DMS 273 (cell line): ENCODE measurements at regions not wholly inside any gene's neighbourhood (a gene's known extent, or its start where the extent isn't known, plus 50 kb on each side); places are given as distances from the start of the nearest gene placed in this dataset.

Experiments used
- DNase-seq: peaks from one replicate; lab custom pipeline; 2025; ENCODE audit not compliant: unreplicated experiment; lab: John Stamatoyannopoulos, UW

DNA sequence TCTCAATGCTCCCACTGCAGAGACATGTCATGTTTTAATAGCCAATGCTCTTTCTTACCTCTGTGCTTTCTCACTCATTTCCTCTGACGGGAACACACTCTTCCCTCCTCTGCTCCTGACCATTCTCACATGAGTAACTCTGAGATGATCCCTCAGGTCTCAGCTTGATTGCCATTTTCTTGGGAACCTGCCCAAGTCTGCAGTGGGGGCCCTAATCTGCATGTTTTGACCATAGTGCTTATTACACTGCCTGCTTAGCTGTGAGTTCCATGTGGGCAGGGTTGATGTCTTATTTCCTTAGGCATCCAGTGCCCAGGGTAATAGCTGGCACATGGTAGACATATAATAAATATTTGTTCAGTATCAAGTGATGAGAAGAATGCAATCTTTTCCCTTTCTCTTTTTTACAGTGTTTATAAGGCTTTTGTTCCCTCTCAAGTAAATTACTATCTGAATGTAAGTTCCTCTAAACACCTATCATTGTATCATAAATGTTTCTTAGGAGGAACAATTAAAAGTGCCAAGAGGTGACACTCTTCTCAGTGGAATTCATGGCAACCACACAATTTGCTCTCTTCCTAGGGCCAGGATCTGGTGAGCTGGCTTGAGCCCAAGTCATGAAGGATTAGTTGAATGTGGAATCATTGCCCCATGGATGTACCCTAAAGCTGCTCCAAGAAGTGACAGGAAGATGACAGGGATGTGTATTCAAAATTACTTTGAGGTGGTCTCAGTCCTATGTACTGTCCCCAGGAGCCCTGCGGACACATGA, 485.4 kb upstream of the USP24 start:
- DNase-seq = no peak

DNA sequence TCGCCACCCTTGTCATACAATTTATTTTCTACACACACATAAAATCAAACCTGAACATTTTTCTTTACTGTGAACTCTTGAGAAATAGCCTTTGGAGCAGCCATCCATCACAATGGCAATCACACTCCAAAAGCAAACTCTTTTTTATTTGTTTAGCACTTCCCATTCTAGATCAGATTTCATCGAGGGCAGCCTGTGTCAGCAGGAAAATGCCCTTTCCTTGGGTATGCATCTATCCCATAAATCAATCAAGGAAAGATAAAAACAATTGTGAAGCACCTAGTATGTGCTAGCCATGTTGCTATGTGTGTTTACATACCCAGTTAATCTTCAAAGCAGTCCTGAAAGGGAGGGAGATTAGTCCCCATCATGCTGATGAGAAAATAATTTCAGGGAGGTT, 484.1 kb upstream of the USP24 start:
- DNase-seq = no peak

DNA sequence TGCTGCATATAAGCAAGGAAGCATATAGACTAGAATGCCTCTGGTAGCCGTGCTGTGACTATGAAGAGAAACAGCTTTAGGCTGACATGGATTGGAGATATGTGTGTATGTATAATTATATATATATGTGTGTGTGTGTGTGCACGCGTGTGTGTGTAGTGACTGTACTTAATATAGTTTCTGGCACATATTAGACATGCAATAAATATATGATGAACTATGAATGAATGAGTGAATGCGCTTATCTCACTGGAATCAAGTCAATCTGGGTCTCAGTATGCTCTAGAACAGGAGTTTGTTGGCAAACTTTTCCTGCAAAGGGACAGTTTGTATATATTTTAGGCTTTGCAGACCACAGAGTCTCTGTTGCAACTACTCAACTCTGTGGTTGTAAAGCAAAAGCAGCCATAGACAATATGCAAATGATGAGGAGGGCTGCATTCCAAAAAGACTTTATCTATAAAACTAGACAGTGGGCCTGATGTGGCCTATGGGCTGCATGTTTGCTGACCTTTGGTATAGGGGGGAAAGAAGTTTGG, 482.9 kb upstream of the USP24 start:
- DNase-seq = no peak

DNA sequence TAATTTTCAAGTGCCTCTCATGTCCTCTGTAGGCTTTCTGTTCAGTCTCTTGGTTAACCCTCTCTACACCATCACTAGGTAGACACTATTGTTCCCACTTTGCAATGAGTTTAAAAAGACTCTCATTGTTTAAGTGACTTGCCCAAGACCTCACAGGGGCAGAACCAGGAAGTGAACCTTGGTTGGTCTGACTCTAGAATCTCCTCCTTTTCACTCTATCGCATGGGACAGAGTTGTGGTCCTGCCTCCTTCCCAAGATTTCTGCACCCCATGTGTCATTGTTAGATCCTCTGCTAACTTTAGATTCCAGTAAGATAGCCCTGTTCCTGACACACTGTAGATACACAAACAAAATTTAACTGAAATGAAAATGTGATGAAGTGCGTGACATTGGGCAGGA, 481.7 kb upstream of the USP24 start:
- DNase-seq = no peak

DNA sequence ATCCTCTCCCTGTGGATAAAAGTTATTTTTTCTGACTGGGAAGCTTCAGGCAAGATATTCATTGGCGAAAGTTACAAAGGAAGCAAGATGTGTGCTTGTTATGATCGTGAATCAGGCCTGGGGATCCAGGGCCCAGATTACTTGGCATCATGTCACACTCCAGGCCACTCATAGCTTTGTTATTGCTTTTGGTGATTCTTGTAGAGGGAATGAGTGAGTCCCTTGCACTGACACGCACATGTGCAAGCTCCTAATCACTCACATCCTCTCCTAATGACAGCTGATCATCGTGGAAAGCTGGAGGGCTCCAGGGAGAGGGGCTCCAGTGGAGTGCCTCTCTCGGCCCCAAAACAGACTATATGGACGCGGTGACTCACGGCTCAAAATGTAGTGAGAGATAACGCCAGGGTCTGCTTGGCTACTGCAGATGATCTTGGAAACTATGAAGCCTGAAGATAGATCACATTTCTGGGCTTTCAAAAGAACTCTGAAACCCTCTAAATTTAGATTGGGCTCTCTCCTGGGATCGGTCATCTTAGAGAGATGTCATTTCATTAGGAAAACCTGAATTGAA, 481.1 kb upstream of the USP24 start:
- DNase-seq = no peak

DNA sequence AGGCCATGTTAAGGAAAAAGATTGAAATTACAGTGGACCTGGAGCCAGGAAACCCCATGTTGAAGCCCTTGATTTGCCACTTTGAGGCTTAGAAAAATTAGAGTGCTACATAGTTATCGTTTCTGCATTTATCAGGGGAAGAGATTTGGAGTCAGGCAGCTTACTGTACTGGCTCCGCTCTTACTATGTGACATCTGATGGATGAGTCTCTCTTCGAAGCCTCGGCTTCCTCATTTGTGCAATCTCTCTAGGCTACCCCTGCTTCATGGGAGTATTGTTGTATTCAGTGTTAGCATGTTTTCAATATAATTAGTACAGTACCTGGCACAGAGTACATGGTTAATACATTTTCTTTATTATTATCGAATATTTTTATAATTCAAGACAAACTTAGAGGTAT, 480.4 kb upstream of the USP24 start:
- DNase-seq = no peak

DNA sequence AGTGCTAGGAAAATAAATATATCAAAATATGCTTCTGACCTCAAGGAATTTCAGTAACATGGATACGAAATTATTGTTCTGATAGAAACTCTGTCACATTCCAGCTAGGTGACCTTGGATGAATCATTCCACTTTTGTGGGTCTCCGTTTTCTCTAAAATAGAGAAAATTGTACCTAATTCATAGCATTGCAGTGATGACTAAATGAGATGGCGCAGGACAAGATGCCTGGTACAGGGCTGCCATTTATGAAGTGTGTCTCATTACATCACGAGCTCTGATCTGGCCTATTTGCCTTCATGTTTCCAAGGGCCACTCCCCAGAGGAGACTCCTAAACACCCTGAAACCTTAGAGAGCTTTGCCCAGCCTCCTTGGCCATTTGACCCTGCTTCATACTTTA, 480.0 kb upstream of the USP24 start:
- DNase-seq = no peak

DNA sequence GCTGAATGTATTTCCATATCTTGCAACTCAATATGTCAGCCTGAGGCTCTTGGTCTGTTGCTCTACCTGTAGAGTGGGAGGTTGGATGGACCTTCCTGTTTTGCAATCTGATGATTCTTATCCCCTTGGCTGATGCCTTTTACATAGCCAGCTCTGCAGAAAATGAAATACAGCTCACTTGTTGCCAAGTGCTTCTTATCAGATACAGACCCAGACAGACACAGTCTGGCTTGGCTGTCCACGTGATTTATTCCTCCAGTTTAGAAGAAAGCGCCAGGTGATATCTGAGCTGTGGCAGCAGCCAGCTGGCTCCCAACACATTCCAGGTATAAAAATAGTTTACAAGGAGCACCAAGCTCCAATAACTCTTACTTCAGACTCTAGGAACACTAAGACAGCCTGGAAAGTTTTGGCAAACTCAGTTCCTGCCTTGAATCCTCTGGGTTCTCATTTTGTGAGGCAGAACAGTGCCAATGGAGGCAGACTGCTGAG, 479.2 kb upstream of the USP24 start:
- peak; percentile 70 for DNase-seq

DNA sequence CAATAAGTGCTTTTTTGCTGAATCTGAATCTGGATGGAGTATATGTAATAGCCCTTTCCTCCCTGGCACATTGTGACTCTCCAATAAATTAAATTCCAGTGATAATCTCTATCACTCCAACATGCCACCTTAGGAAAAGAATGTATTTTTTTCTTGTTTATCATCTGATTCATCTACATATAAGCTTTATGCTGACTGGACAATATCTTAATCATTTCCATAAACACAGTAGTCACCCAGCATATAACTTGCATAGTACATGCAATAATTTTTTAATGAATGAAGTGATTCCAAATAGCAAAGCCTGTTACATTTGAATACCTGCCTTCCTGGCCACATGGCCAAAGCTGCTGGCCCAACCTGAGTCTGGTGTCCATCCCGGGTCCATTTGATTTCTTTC, 477.6 kb upstream of the USP24 start:
- DNase-seq = no peak

DNA sequence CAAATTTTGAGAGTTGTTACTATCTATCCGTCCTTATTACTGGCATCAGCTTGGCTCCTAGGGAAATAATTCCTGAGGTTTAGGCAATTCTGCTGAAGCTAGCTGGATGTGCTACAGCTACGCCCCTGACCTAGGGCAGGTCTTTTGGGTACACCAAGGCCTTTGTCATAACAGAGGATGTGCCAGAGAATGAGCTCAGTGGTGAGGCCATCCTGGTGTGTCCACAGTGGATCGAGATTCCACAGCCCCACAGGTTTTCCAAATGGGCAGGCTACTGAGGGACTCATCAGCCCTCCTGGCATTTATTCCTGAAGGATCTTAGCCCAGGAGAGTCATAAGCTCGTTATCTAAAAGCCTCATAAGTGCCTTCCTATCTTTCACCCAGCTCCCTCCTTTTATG, 475.2 kb upstream of the USP24 start:
- DNase-seq = no peak

DNA sequence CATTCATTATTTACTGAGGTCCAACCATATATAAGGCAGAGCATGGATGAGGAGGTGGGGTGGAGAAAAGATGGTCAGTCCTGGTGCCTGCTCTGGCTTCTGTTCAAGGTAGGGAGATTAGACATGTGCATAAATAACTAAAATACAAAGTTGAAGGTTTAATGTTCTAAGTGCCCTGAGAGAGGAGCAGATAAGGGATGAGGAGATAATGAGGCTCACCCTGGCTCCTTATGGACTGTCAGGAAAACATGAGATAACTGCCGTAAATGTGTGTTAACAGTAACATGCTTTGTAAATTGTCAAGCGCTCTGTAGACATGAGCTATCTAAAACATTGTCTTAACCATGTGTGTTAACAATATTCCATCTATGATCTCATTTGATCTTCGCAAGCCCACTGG, 474.6 kb upstream of the USP24 start:
- no peak for DNase-seq

DNA sequence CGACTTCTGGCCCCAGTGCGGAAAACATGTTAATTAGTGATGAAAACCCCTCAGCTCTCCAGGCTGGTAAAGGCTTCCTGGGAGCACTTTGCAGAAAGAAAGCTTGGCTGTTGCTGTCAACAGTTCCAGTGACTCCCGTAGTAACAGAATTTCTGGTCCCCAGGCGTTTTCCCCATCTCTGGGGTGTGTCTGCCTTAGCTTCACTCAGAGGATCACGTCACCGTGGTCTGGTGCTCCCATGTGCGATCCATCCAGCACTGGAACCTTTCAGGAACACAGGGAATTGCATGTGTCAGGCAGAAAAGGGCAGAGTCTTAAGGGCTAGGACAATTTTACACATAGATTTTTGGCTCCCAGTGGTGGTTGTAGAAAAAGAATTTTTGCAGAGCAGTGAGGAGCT, 470.4 kb upstream of the USP24 start:
- DNase-seq = no peak

DNA sequence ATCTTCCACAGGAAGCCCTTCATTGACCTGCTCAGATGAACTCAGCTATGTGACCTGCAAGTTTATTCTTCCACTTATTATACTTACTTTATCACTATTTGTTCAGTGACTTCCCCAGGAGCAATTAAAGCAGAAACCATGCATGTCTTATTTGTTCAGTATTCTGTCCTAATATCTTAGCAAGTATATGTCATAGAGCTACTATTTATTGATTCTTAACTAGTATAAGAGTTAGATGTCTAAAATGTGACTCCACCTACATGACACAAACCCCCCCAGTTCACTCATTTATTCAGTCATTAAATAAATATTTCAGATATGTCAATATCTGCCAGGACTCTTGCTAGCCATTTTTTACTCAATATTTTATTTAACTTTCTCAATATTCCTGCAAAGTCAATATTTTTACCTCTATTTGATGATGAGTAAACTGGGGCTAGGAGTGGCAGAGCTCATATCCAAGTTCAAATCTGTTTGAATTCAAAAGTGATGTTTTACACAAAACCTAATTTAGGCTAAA, 469.0 kb upstream of the USP24 start:
- DNase-seq = no peak

DNA sequence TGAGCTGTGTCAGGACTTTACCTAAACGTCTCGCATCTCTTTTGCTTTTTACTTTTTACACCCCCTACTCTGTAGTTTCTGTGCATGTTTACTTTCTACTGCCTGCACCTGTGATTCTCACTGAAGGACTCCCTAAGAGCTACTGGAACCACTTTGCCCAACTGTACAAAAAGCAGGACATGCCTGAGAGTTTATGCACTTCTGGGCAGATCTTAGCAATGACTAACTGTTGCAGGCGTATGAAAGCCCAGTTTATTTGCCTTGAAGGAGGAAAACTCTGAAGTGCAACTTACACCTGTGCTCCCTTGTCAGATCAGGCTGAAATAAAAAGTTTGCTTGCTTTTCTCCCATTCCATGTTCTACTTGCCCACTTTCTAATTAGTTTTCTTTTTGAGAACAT, 467.0 kb upstream of the USP24 start:
- no peak for DNase-seq

DNA sequence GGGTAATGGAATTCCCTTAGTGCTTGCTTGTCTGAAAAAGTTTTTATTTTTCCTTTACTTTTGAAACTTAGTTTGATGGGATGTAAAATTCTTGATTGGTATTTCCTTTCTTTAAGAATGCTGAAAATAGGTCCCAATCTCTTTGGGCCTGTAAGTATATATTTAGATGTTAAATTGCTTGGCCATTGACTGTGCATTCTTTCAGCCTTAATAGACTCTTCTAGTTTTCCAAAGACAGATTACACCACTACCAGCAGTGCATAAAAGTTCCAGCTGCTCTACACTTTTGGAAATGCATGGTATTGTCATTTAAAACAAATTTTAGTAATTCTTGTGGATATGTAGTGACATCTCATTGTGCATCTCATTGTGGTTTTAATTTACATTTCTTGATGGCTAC, 464.8 kb upstream of the USP24 start:
- DNase-seq = no peak

DNA sequence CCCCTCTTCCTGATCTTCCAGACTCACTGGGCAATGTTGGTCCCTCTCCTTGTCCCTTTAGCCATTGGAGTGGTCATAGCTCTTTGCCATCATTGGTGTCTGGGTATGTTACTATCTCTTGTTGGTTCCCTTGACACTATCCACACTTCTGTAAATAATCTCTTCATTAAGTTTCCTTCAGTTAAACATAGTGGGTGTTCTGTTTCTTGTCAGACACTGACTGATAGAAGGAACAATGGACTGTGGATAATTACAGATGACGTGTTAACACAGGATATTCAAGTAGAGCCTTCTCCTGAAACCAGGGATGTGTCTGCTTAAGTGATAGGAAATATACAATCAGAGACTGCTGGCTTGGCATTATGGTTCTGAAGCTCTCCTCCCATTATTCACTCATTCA, 458.3 kb upstream of the USP24 start:
- DNase-seq = no peak

DNA sequence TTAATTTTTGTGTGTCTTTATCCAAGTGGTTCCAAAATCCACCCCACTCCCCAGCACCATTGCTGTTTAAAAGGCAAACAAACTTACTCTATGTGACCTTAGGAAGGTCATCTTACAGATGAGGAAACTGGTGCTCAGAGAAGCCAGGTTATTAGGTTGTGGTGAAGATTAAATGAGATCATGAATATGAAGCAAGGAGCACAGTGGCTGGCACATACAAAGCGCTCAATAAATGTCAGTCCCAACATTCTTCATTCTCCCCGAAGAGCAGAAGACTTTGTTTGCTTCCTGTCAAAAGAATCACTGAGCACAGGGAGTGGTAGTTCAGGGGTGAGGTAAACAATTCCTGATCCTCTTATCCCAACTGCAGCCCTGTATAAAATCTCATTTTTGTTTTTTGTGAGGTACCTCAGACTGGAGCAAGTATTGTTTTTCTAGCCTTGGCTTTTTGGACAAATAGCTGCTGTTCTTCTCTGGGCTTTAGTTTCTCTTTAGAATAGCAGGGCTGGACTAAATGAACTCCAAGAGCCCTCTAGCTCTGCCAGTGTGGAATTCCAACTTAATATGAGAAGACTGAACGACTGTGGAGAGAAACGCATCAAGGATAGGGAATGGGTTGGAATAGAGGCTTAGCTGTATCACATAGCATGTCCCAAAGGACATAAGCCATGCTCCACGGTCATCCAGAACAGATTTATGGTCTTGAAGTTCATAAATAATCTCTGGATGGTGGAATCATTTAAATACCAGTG, 455.3 kb upstream of the USP24 start:
- DNase-seq = no peak

DNA sequence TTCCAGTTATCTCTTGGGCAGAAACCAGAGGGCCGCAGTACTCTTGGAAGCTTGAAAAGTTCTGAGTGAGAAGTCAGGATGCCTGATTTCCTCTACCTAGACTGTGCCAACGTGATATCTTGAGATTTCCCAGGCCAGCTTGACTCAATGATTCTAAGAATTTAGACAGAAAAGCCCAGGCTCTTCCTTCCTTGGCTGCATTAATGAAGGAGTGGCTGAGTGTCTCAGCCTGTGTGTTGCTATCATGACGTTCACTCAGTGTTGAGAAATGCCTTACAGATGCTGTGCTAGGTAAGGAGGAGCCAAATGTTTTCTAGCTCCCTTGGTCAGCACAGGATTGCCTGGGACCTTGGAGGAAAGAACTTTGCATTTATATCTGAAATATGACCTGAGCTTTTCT, 454.1 kb upstream of the USP24 start:
- DNase-seq = no peak

DNA sequence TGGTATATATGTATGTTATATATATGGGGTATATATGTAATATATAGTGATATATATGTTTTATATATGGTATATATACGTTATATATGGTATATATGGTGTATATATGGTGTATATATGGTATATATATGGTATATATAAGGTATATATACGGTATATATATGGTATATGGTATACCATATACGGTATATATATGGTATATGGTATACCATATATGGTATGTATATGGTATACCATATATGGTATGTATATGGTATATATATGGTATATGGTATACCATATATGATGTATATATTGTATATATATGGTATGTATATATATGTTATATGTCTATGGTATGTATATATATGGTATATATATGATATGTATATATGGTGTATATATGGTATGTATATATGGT, 447.7 kb upstream of the USP24 start:
- no peak for DNase-seq

DNA sequence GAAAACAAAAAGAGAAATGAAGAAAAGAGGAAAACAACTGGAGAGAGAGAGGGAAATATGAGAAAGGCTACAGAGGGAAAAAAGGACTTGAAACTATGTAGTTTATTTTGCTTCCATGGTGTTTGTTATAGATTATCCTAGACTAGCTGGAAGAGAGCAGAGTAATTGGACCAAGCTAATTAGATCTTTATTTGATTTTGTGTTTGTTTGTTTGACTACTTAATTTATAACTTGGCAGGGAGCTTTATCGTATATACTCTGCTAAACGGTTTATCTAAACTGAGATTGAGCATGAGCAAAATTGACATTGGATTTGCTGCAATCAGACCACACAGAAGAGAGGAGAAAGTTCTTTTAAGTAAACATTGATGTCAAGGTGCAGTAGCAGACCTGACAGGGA, 443.8 kb upstream of the USP24 start:
- DNase-seq = no peak

DNA sequence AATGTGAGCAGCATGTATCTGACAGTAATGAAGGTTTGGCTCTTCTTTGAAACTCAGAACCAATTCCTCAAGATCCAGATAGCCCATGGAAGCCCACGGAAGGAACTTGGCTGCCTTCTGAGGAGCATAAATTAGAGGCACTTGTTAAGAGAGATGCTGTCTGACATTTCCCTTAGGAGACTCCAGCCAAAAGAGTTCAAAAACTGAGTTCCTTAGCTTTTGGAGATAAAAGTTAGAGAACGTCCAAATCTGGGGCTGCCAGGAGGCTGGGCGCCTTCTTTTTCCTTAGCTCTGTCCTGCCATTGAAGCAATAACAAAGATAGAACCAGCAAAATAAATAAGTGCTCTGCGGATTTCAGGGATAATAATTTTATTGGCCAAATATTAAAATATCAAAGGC, 439.6 kb upstream of the USP24 start:
- DNase-seq = no peak

DNA sequence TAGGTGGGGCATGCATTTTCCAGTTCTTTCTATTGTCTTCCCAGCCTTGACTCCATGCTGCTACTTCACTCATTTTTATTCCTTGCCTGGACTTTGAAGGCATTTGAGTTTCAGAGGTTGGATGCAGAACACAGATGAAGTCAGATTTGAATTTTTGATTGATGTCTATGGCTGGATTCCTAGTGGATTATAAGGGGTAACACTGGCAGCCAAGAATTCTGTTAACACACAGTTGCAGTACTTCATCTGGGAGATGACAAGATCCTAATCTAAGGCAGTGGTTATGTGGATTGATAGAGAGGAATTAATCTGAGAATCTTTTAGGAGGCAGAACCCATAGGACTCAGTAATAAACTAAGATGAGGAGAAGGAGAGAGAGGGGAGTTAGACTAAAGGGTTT, 439.0 kb upstream of the USP24 start:
- DNase-seq = no peak
